Spleen (tissue), 7 donors: ENCODE measurements at regions not wholly inside any gene's neighbourhood (a gene's known extent, or its start where the extent isn't known, plus 50 kb on each side); places are given as distances from the start of the nearest gene placed in this dataset.

ENCODE experiments used
- POLR2A ChIP-seq, 3 donors: fragments of 450-650 bp; IDR thresholded peaks; one replicate each; pipeline ENCODE4 v1.5.1; 2017; ENCODE audit warnings: antibody characterized with exemption in 3 of 3, mild to moderate bottlenecking in 1 of 3
- POLR2AphosphoS5 ChIP-seq, 3 donors: sonication (generic); formaldehyde crosslinking; IDR thresholded peaks; one replicate each; pipeline ENCODE4 v1.5.1; 2017; ENCODE audit warnings: antibody characterized with exemption in 3 of 3
- TF ChIP-seq, protein P1 (sequence below), 11 experiments: fragments of 200-600 bp in 7 of 11; fragments of 450-650 bp in 4 of 11; sonication (generic) in 4 of 11; IDR thresholded peaks in 8 of 11; conservative IDR thresholded peaks in 3 of 11; 1 replicate in 7 of 11; 2 replicates in 4 of 11; pipeline versions ENCODE4 v1.4.0 to v1.8.0; 2016 to 2021; ENCODE audit warnings: antibody characterized with exemption in 11 of 11, inconsistent platforms in 4 of 11, mild to moderate bottlenecking in 1 of 11
- donor health status: DM: no; HTN: no; CAD: no; lungs with moderate emphysema.
- donor health status: DM: no; HTN: no; CAD: no.
- donor health status: DM: no; HTN: no; CAD: no.

DNA sequence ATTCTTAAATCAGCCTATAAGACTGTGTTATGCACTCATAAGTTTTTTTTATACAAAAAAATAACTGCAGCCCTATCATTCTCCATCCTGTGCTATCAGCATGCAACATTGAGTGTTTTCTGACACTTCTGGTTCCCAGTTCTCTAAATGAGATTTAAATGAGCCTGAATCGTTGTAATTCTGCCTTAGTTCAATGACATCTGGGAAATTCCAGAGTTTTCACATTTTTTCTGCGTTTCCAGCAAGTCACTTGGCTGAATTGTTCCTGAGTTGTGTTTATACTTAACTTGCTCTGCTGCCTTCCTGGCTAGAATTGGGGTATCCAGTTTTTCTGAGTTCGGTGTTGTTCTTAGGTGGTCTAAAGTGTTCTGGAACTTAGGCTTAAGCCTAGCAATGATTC is 636.1 kb upstream of the FZD8 start:
- TF ChIP-seq, protein P1, sequence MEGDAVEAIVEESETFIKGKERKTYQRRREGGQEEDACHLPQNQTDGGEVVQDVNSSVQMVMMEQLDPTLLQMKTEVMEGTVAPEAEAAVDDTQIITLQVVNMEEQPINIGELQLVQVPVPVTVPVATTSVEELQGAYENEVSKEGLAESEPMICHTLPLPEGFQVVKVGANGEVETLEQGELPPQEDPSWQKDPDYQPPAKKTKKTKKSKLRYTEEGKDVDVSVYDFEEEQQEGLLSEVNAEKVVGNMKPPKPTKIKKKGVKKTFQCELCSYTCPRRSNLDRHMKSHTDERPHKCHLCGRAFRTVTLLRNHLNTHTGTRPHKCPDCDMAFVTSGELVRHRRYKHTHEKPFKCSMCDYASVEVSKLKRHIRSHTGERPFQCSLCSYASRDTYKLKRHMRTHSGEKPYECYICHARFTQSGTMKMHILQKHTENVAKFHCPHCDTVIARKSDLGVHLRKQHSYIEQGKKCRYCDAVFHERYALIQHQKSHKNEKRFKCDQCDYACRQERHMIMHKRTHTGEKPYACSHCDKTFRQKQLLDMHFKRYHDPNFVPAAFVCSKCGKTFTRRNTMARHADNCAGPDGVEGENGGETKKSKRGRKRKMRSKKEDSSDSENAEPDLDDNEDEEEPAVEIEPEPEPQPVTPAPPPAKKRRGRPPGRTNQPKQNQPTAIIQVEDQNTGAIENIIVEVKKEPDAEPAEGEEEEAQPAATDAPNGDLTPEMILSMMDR (IDR thresholded peaks at IDR 0.05 in 8 of 11, conservative IDR thresholded peaks at IDR 0.05 in 3 of 11), result no peak
- TF ChIP-seq POLR2AphosphoS5 (IDR thresholded peaks at IDR 0.05), result no peak
- no peak for TF ChIP-seq POLR2A (IDR thresholded peaks at IDR 0.05)
